ENCODE measurements at regions not wholly inside any gene's neighbourhood (a gene's known extent, or its start where the extent isn't known, plus 50 kb on each side); places are given as distances from the start of the nearest gene placed in this dataset.
"Not testable (repeated sequence)": the region's sequence is repeated elsewhere in the genome, so short reads cannot be mapped to it uniquely, and the experiment has no call there.

DNA sequence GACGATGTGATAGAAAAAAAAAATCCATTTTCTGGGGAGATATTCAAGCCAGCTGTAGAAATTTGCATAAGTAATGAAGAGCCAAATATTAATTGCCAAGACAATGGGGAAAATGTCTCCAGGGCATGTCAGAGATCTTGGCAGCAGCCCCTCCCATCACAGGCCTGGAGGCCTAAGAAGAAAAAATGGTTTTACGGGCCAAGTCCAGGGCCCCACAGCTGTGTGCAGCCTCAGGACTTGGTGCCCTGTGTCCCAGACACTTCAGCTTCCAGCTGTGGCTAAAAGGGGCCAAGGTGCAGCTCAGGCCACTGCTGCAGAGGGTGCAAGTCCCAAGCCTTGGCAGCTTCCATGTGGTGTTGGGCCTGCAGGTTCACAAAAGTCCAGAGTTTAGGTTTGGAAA lies 83.4 kb downstream of the TBX3 start:
- TF ChIP-seq, protein P1, sequence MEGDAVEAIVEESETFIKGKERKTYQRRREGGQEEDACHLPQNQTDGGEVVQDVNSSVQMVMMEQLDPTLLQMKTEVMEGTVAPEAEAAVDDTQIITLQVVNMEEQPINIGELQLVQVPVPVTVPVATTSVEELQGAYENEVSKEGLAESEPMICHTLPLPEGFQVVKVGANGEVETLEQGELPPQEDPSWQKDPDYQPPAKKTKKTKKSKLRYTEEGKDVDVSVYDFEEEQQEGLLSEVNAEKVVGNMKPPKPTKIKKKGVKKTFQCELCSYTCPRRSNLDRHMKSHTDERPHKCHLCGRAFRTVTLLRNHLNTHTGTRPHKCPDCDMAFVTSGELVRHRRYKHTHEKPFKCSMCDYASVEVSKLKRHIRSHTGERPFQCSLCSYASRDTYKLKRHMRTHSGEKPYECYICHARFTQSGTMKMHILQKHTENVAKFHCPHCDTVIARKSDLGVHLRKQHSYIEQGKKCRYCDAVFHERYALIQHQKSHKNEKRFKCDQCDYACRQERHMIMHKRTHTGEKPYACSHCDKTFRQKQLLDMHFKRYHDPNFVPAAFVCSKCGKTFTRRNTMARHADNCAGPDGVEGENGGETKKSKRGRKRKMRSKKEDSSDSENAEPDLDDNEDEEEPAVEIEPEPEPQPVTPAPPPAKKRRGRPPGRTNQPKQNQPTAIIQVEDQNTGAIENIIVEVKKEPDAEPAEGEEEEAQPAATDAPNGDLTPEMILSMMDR (IDR thresholded peaks at IDR 0.05): not testable (repeated sequence)
- not testable (repeated sequence) for TF ChIP-seq POLR2A (IDR thresholded peaks at IDR 0.05)
